Ecto neural progenitor cell (in vitro differentiated cells): ENCODE measurements at regions not wholly inside any gene's neighbourhood (a gene's known extent, or its start where the extent isn't known, plus 50 kb on each side); places are given as distances from the start of the nearest gene placed in this dataset.
"Not testable (repeated sequence)": the region's sequence is repeated elsewhere in the genome, so short reads cannot be mapped to it uniquely, and the experiment has no call there.

Source experiments
- DNase-seq: peaks from one replicate; pipeline ENCODE4 v3.0.0-alpha.2; 2018; ENCODE audit warnings: low spot score

- DNase-seq, result no peak
Measured at GRCh38 chr10:100664316-100665149, 80.8 kb upstream of the PAX2 start.

- not testable (repeated sequence) for DNase-seq
Measured at GRCh38 chr10:100666634-100667033, 78.7 kb upstream of the PAX2 start.

- DNase-seq, result no peak
Measured at GRCh38 chr10:100669616-100670015, 75.8 kb upstream of the PAX2 start.

GRCh38 chr10:100670368-100670767, 75.0 kb upstream of the PAX2 start:
- DNase-seq, result no peak

GRCh38 chr10:100670828-100671479, 74.4 kb upstream of the PAX2 start:
- peak; percentile 80 for DNase-seq

GRCh38 chr10:100672199-100672598, 73.2 kb upstream of the PAX2 start:
- no peak for DNase-seq

GRCh38 chr10:100677290-100677945, 68.0 kb upstream of the PAX2 start:
- no peak for DNase-seq

- no peak for DNase-seq
Measured at GRCh38 chr10:100679327-100679726, 66.1 kb upstream of the PAX2 start.

- no peak for DNase-seq
Measured at GRCh38 chr10:100683004-100683403, 62.4 kb upstream of the PAX2 start.

- no peak for DNase-seq
Measured at GRCh38 chr10:100683545-100684300, 61.7 kb upstream of the PAX2 start.

GRCh38 chr10:100684688-100685235, 60.6 kb upstream of the PAX2 start:
- DNase-seq, result no peak

GRCh38 chr10:100685331-100685730, 60.1 kb upstream of the PAX2 start:
- DNase-seq, result no peak

GRCh38 chr10:100687143-100688003, 58.0 kb upstream of the PAX2 start:
- no peak for DNase-seq

- DNase-seq, result no peak
Measured at GRCh38 chr10:100688201-100688600, 57.2 kb upstream of the PAX2 start.

GRCh38 chr10:100693821-100694220, 51.6 kb upstream of the PAX2 start:
- no peak for DNase-seq
